H1 (cell line): ENCODE measurements at regions not wholly inside any gene's neighbourhood (a gene's known extent, or its start where the extent isn't known, plus 50 kb on each side); places are given as distances from the start of the nearest gene placed in this dataset.

Experiments used
- CTBP2 ChIP-seq: IDR thresholded peaks from 2 replicates; pipeline ENCODE4 v1.7.0; 2011; ENCODE audit warnings: borderline replicate concordance, mild to moderate bottlenecking, moderate library complexity, mixed read lengths, low read length; ENCODE audit not compliant: insufficient read depth, insufficient read length
- FOSL1 ChIP-seq: IDR thresholded peaks from 2 replicates; pipeline ENCODE4 v1.6.1; 2011; ENCODE audit warnings: mild to moderate bottlenecking, low read depth, low read length, moderate library complexity; ENCODE audit not compliant: insufficient read depth
- HDAC2 ChIP-seq, 2 experiments: fragments of 300-600 bp in 1 of 2; sonication (generic) in 1 of 2; IDR thresholded peaks; 2 replicates each; pipeline ENCODE4 v1.6.1; 2011 to 2012; ENCODE audit warnings: low read depth in 2 of 2, low read length in 2 of 2, mild to moderate bottlenecking in 2 of 2, moderate library complexity in 2 of 2, borderline replicate concordance in 1 of 2, inconsistent platforms in 1 of 2
- KDM1A ChIP-seq: fragments of 200-600, 300-600 bp; sonication (generic); IDR thresholded peaks from 2 replicates; pipeline ENCODE4 v1.7.1; 2016; ENCODE audit warnings: mild to moderate bottlenecking, low read length, borderline replicate concordance
- POLR2A ChIP-seq, 2 experiments: IDR thresholded peaks; 1 replicate in 1 of 2; 2 replicates in 1 of 2; pipeline ENCODE4 v1.6.1; 2011; ENCODE audit warnings: low read depth in 2 of 2, low read length in 2 of 2, mild to moderate bottlenecking in 2 of 2; ENCODE audit errors: control extremely low read depth in 1 of 2
- POLR2AphosphoS5 ChIP-seq: IDR thresholded peaks from 2 replicates; pipeline ENCODE4 v1.6.1; 2011; ENCODE audit warnings: low read depth, low read length
- SAP30 ChIP-seq: fragments of 300-600 bp; sonication (generic); IDR thresholded peaks from 2 replicates; pipeline ENCODE4 v1.7.1; 2012; ENCODE audit warnings: low read length, moderate library complexity, mild to moderate bottlenecking, inconsistent platforms; ENCODE audit not compliant: insufficient read depth, insufficient replicate concordance
- SP2 ChIP-seq: IDR thresholded peaks from 2 replicates; pipeline ENCODE4 v1.6.1; 2012; ENCODE audit warnings: mild to moderate bottlenecking, low read length, inconsistent platforms
- TAF1 ChIP-seq: IDR thresholded peaks from 2 replicates; pipeline ENCODE4 v1.6.1; 2011; ENCODE audit warnings: mild to moderate bottlenecking, low read depth, low read length
- TBP ChIP-seq: IDR thresholded peaks from 2 replicates; pipeline ENCODE4 v1.6.1; 2011; ENCODE audit warnings: low read depth, low read length, improper control_type of control experiment
- TEAD4 ChIP-seq: IDR thresholded peaks from 2 replicates; pipeline ENCODE4 v1.6.1; 2012; ENCODE audit warnings: low read depth, low read length, inconsistent platforms, mixed read lengths
- ZNF274 ChIP-seq: IDR thresholded peaks from 2 replicates; pipeline ENCODE4 v1.7.0; 2012; ENCODE audit warnings: low read length, borderline replicate concordance; ENCODE audit errors: extremely low read depth
- TF ChIP-seq, protein P1 (sequence below), 3 experiments: IDR thresholded peaks; 1 replicate in 2 of 3; 2 replicates in 1 of 3; pipeline versions ENCODE4 v1.5.1 to v1.6.1; 2011; ENCODE audit warnings: low read length in 3 of 3, mild to moderate bottlenecking in 3 of 3, inconsistent platforms in 2 of 3, low read depth in 1 of 3, moderate library complexity in 1 of 3; ENCODE audit not compliant: insufficient read depth in 1 of 3; ENCODE audit errors: control extremely low read depth in 1 of 3

DNA sequence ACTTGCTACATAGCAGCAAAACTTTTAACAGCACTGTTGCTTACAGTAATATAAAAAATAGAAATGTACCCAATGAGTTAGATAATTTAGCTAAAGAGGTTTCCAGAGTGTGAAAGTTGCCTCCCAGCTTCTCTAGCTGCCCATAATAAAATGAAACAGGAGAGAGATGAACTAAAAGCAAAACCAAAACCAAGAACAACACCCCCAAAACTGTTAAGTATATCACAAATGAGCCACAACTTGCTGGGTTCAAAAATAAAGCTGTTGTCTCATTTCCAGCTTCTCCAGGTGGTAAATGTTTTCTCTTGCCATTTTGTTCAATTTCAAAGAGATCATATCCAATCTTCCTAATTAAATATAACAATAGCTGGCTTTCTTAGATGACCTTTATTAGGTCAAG lies 614.0 kb downstream of the ETNK1 start:
- TF ChIP-seq HDAC2 (IDR thresholded peaks at IDR 0.05; ENCODE audit: borderline replicate concordance in 1 of 2, low read depth in 2 of 2, low read length in 2 of 2) (no peak), TEAD4 (no peak), TAF1 (no peak), ZNF274 (no peak), KDM1A (no peak), FOSL1 (no peak), POLR2A (IDR thresholded peaks at IDR 0.05; ENCODE audit: control extremely low read depth in 1 of 2, low read depth in 2 of 2, low read length in 2 of 2) (no peak), CTBP2 (no peak), POLR2AphosphoS5 (no peak), SAP30 (no peak), TBP (no peak), SP2 (no peak)
- TF ChIP-seq, protein P1, sequence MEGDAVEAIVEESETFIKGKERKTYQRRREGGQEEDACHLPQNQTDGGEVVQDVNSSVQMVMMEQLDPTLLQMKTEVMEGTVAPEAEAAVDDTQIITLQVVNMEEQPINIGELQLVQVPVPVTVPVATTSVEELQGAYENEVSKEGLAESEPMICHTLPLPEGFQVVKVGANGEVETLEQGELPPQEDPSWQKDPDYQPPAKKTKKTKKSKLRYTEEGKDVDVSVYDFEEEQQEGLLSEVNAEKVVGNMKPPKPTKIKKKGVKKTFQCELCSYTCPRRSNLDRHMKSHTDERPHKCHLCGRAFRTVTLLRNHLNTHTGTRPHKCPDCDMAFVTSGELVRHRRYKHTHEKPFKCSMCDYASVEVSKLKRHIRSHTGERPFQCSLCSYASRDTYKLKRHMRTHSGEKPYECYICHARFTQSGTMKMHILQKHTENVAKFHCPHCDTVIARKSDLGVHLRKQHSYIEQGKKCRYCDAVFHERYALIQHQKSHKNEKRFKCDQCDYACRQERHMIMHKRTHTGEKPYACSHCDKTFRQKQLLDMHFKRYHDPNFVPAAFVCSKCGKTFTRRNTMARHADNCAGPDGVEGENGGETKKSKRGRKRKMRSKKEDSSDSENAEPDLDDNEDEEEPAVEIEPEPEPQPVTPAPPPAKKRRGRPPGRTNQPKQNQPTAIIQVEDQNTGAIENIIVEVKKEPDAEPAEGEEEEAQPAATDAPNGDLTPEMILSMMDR (IDR thresholded peaks at IDR 0.05; ENCODE audit: control extremely low read depth in 1 of 3, insufficient read depth in 1 of 3, low read depth in 1 of 3, low read length in 3 of 3): no peak
